H1 (cell line): ENCODE measurements at regions not wholly inside any gene's neighbourhood (a gene's known extent, or its start where the extent isn't known, plus 50 kb on each side); places are given as distances from the start of the nearest gene placed in this dataset.
A peak's percentile ranks its signal among the peaks of the same experiment; 100 is the strongest.

Experiments used
- CTCF ChIA-PET: fragments of 300-600 bp; sonication (Branson Sonifier 250); formaldehyde crosslinking; loops from one replicate; lab custom pipeline; 2021; ENCODE audit not compliant: partially characterized antibody; lab: Charles Lee
- POLR2A ChIA-PET: fragments of 300-600 bp; sonication (Branson Sonifier 250); formaldehyde crosslinking; loops from one replicate; lab custom pipeline; 2021; ENCODE audit warnings: inconsistent platforms; ENCODE audit not compliant: partially characterized antibody; lab: Charles Lee
- DNase-seq, 2 experiments: peaks; one replicate each; pipeline versions ENCODE4 v3.0.0 to v3.0.0-alpha.2; 2010 to 2022; ENCODE audit warnings: low spot score in 2 of 2, low read depth in 1 of 2, mixed read lengths in 1 of 2
- FAIRE-seq: peaks from 2 replicates; lab custom pipeline; 2011; peaks lifted over from hg19 to GRCh38; lab: Jason Lieb, UNC
- H2AFZ ChIP-seq: 2 replicates; pipeline ENCODE4 v1.8.1; 2012; ENCODE audit warnings: low read length, inconsistent platforms
- H2AK5ac ChIP-seq: 2 replicates; pipeline ENCODE4 v1.6.1; 2013; ENCODE audit warnings: low read depth, low read length
- H2BK120ac ChIP-seq: replicated peaks from 2 replicates; pipeline ENCODE3; 2013; ENCODE audit warnings: low read depth, low read length, inconsistent platforms
- H2BK12ac ChIP-seq: 2 replicates; pipeline ENCODE4 v1.6.1; 2013; ENCODE audit warnings: low read depth, low read length
- H2BK15ac ChIP-seq: 2 replicates; pipeline ENCODE4 v1.6.1; 2013; ENCODE audit warnings: low read length
- H2BK20ac ChIP-seq: 2 replicates; pipeline ENCODE4 v1.6.1; 2013; ENCODE audit warnings: low read length
- H2BK5ac ChIP-seq: 2 replicates; pipeline ENCODE4 v1.6.1; 2013; ENCODE audit warnings: low read depth, low read length
- H3K14ac ChIP-seq: 2 replicates; pipeline ENCODE4 v1.6.1; 2013; ENCODE audit warnings: inconsistent platforms; ENCODE audit not compliant: insufficient read length
- H3K18ac ChIP-seq: 2 replicates; pipeline ENCODE4 v1.6.1; 2013; ENCODE audit warnings: low read length; ENCODE audit errors: extremely low read depth
- H3K23ac ChIP-seq: 2 replicates; pipeline ENCODE4 v1.6.1; 2013; ENCODE audit warnings: inconsistent platforms; ENCODE audit not compliant: insufficient read length
- H3K23me2 ChIP-seq: 2 replicates; pipeline ENCODE4 v1.6.1; 2013; ENCODE audit warnings: low read depth, low read length
- H3K27ac ChIP-seq: 2 replicates; pipeline ENCODE4 v1.6.1; 2011; ENCODE audit warnings: low read depth, low read length, inconsistent platforms
- H3K27me3 ChIP-seq, 4 experiments: replicated peaks in 1 of 4; 1 replicate in 1 of 4; 2 replicates in 3 of 4; pipeline versions ENCODE4 v1.6.1 to v1.8.1; 2011 to 2013; ENCODE audit warnings: low read length in 3 of 4, mild to moderate bottlenecking in 3 of 4, inconsistent platforms in 2 of 4, mixed read lengths in 2 of 4, moderate library complexity in 1 of 4; ENCODE audit not compliant: control insufficient read depth in 3 of 4, insufficient read depth in 3 of 4; ENCODE audit errors: extremely low read depth in 1 of 4
- H3K36me3 ChIP-seq, 4 experiments: 2 replicates each; pipeline versions ENCODE4 v1.6.1 to v1.8.1; 2011 to 2013; ENCODE audit warnings: mild to moderate bottlenecking in 4 of 4, low read length in 3 of 4, moderate library complexity in 2 of 4, control low read depth in 1 of 4, inconsistent platforms in 1 of 4; ENCODE audit not compliant: insufficient read depth in 4 of 4, control insufficient read depth in 2 of 4
- H3K4ac ChIP-seq: replicated peaks from 2 replicates; pipeline ENCODE3; 2013; ENCODE audit warnings: low read length, low read depth, mixed read lengths, inconsistent platforms; ENCODE audit not compliant: insufficient read length
- H3K4me1 ChIP-seq, 4 experiments: replicated peaks in 1 of 4; 1 replicate in 1 of 4; 2 replicates in 3 of 4; pipeline versions ENCODE4 v1.6.1 to v1.8.1; 2011 to 2013; ENCODE audit warnings: low read length in 3 of 4, inconsistent platforms in 2 of 4, mixed read lengths in 1 of 4; ENCODE audit not compliant: insufficient read depth in 4 of 4, control insufficient read depth in 3 of 4
- H3K4me2 ChIP-seq, 2 experiments: 2 replicates each; pipeline versions ENCODE4 v1.6.1 to v1.8.1; 2011 to 2013; ENCODE audit warnings: low read depth in 2 of 2, low read length in 2 of 2, control low read depth in 1 of 2, inconsistent platforms in 1 of 2, mild to moderate bottlenecking in 1 of 2; ENCODE audit not compliant: insufficient read depth in 1 of 2
- H3K4me3 ChIP-seq, 4 experiments: fragments of 200-600, 300-600 bp in 1 of 4; sonication (generic), shearing (Covaris generic), sonication (Bioruptor Twin) in 1 of 4; 2 replicates each; pipeline versions ENCODE4 v1.5.1 to v1.8.1; 2011 to 2016; ENCODE audit warnings: low read length in 4 of 4, low read depth in 3 of 4, control low read depth in 2 of 4, inconsistent platforms in 2 of 4, mild to moderate bottlenecking in 2 of 4, mixed read lengths in 1 of 4, moderate library complexity in 1 of 4; ENCODE audit not compliant: insufficient read depth in 2 of 4; ENCODE audit errors: extremely low read depth in 1 of 4
- H3K56ac ChIP-seq: replicated peaks from 2 replicates; pipeline ENCODE3; 2013; ENCODE audit warnings: low read depth, mild to moderate bottlenecking, mixed read lengths, low read length, inconsistent platforms; ENCODE audit not compliant: insufficient read length
- H3K79me1 ChIP-seq: 2 replicates; pipeline ENCODE4 v1.6.1; 2013; ENCODE audit warnings: low read depth, low read length, control low read depth
- H3K79me2 ChIP-seq, 2 experiments: 2 replicates each; pipeline versions ENCODE4 v1.6.1 to v1.8.1; 2012 to 2013; ENCODE audit warnings: low read length in 2 of 2, mild to moderate bottlenecking in 2 of 2, inconsistent platforms in 1 of 2; ENCODE audit not compliant: insufficient read depth in 2 of 2, control insufficient read depth in 1 of 2
- H3K9ac ChIP-seq, 4 experiments: replicated peaks in 1 of 4; 1 replicate in 1 of 4; 2 replicates in 3 of 4; pipeline versions ENCODE4 v1.6.1 to v1.8.1; 2011 to 2013; ENCODE audit warnings: low read depth in 3 of 4, low read length in 3 of 4, control low read depth in 2 of 4, mild to moderate bottlenecking in 2 of 4, moderate library complexity in 2 of 4, inconsistent platforms in 1 of 4; ENCODE audit errors: extremely low read depth in 1 of 4
- H3K9me3 ChIP-seq, 2 experiments: 2 replicates each; pipeline versions ENCODE4 v1.6.1 to v1.8.1; 2012 to 2013; ENCODE audit warnings: mild to moderate bottlenecking in 2 of 2, moderate library complexity in 2 of 2, control low read depth in 1 of 2, inconsistent platforms in 1 of 2, low read depth in 1 of 2, low read length in 1 of 2, mixed read lengths in 1 of 2; ENCODE audit not compliant: insufficient read depth in 2 of 2
- H4K20me1 ChIP-seq, 2 experiments: replicated peaks in 1 of 2; 2 replicates each; pipeline versions ENCODE3 to v1.8.1; 2011 to 2013; ENCODE audit warnings: inconsistent platforms in 2 of 2, low read length in 2 of 2, mild to moderate bottlenecking in 1 of 2; ENCODE audit not compliant: insufficient read depth in 2 of 2, control insufficient read depth in 1 of 2
- H4K5ac ChIP-seq: 2 replicates; pipeline ENCODE4 v1.6.1; 2013; ENCODE audit warnings: low read length, low read depth, mixed read lengths, inconsistent platforms; ENCODE audit not compliant: insufficient read length
- H4K8ac ChIP-seq: 2 replicates; pipeline ENCODE4 v1.8.0; 2013; ENCODE audit warnings: mild to moderate bottlenecking, moderate library complexity, low read length, inconsistent platforms; ENCODE audit not compliant: insufficient read depth; ENCODE audit errors: extremely low read depth
- H4K91ac ChIP-seq: replicated peaks from 2 replicates; pipeline ENCODE3; 2013; ENCODE audit warnings: low read length, mixed read lengths, inconsistent platforms; ENCODE audit not compliant: insufficient read length
- ATF3 ChIP-seq: IDR thresholded peaks from 2 replicates; pipeline ENCODE4 v1.6.1; 2011; ENCODE audit warnings: low read depth, mild to moderate bottlenecking, low read length; ENCODE audit not compliant: insufficient read depth
- CBX8 ChIP-seq: fragments of 300-800, 300-1000 bp; sonication (generic); IDR thresholded peaks from 2 replicates; pipeline ENCODE4 v1.7.1; 2016; ENCODE audit warnings: low read depth, low read length, borderline replicate concordance
- CEBPB ChIP-seq: IDR thresholded peaks from 2 replicates; pipeline ENCODE4 v1.6.1; 2012; ENCODE audit warnings: low read depth, low read length
- KDM4A ChIP-seq: IDR thresholded peaks from one replicate; pipeline ENCODE4 v1.7.1; 2012; ENCODE audit warnings: low read depth, mild to moderate bottlenecking, moderate library complexity, low read length, inconsistent platforms; ENCODE audit not compliant: severe bottlenecking
- POU5F1 ChIP-seq: IDR thresholded peaks from 2 replicates; pipeline ENCODE4 v1.6.1; 2011; ENCODE audit warnings: low read depth, mild to moderate bottlenecking, low read length, moderate library complexity
- WGBS, 2 experiments: shearing (Covaris generic) in 1 of 2; methylation state at CpG; one replicate each; pipeline versions ENCODE4 v1.1.6 to v1.1.7; 2013 to 2015; ENCODE audit warnings: low lambda C conversion rate in 2 of 2, mixed read lengths in 2 of 2, inconsistent platforms in 1 of 2, low coverage in 1 of 2, missing lambda C conversion rate in 1 of 2; ENCODE audit not compliant: insufficient replicate concordance in 2 of 2, insufficient coverage in 1 of 2, insufficient read length in 1 of 2; ENCODE audit errors: extremely low coverage in 1 of 2, missing lambda C conversion rate in 1 of 2; 5-methylcytosine and 5-hydroxymethylcytosine counted together

GRCh38 chr17:34485999-34486398, 93.4 kb upstream of the TMEM132E start:
- 85% methylated on average over 7 of the region's 7 CpGs; no CpG with 5 or more reads in 1 of the 2 experiments for WGBS, 2 experiments
- no peak overlapping the region for H4K8ac ChIP-seq
- no peaks in the 10 kb centered on the region for H3K79me1 ChIP-seq
- no peak overlapping the region for H3K14ac ChIP-seq
- no peak overlapping the region for H3K4me2 ChIP-seq
- no peaks in the 10 kb centered on the region for H3K79me2 ChIP-seq
- H4K5ac ChIP-seq = no peak overlapping the region
- CTCF ChIA-PET = interaction anchor here (1.0 to 3.6 kb wide), 6 partner anchors 13 to 406 kb away, joined by 3 to 13 read pairs (median 8); no protein-coding TSS in a partner anchor
- no peaks in the 10 kb centered on the region for H3K9me3 ChIP-seq
- H2BK20ac ChIP-seq = no peak overlapping the region
- no peaks in the 10 kb centered on the region for H3K36me3 ChIP-seq
- H3K4me3 ChIP-seq = no peak overlapping the region
- H3K56ac ChIP-seq = no peak overlapping the region
- H4K20me1 ChIP-seq = no peaks in the 10 kb centered on the region
- H2BK5ac ChIP-seq = no peak overlapping the region
- H3K23ac ChIP-seq = no peak overlapping the region
- TF ChIP-seq POU5F1 = no peak
- TF ChIP-seq CEBPB = peak; percentile 5; the same call in 1 of the 2 replicates
- no peak for TF ChIP-seq CBX8
- no peak for TF ChIP-seq ATF3
- no peak for TF ChIP-seq KDM4A
- no peak overlapping the region for H2AK5ac ChIP-seq
- no peak overlapping the region for H2BK15ac ChIP-seq
- H3K27me3 ChIP-seq = no peaks in the 10 kb centered on the region; a peak in 2 of 7 replicates
- no peak overlapping the region for H3K9ac ChIP-seq
- no peak overlapping the region for H3K27ac ChIP-seq
- POLR2A ChIA-PET = no interaction called here
- DNase-seq = no peak
- H3K18ac ChIP-seq = no peak overlapping the region
- no peak for FAIRE-seq
- no peak overlapping the region for H2AFZ ChIP-seq
- no peak overlapping the region for H3K4ac ChIP-seq
- H3K4me1 ChIP-seq = peaks cover 0 to 2% (median 0%) of the 10 kb centered on the region in 4 experiments; a peak in 1 of 7 replicates
- no peak overlapping the region for H4K91ac ChIP-seq
- no peaks in the 10 kb centered on the region for H3K23me2 ChIP-seq
- no peak overlapping the region for H2BK120ac ChIP-seq
- H2BK12ac ChIP-seq = no peak overlapping the region
